H9 (cell line): ENCODE measurements at regions not wholly inside any gene's neighbourhood (a gene's known extent, or its start where the extent isn't known, plus 50 kb on each side); places are given as distances from the start of the nearest gene placed in this dataset.

Experiments
- DNase-seq: peaks from one replicate; pipeline ENCODE4 v3.0.0-alpha.2; 2017
- H2AFZ ChIP-seq: one replicate; pipeline ENCODE4 v1.6.1; 2013; ENCODE audit warnings: mild to moderate bottlenecking, low read length, control low read depth, moderate library complexity
- H2AK5ac ChIP-seq: 2 replicates; pipeline ENCODE4 v1.6.1; 2013; ENCODE audit warnings: low read length, control low read depth, mixed read lengths; ENCODE audit not compliant: insufficient read length
- H2BK120ac ChIP-seq: one replicate; pipeline ENCODE4 v1.6.1; 2013; ENCODE audit warnings: low read depth, mild to moderate bottlenecking, low read length, control low read depth, inconsistent platforms; ENCODE audit not compliant: poor library complexity, severe bottlenecking
- H2BK12ac ChIP-seq: 2 replicates; pipeline ENCODE4 v1.6.1; 2013; ENCODE audit warnings: low read length, control low read depth, mixed read lengths, low read depth; ENCODE audit not compliant: insufficient read length
- H2BK15ac ChIP-seq: 2 replicates; pipeline ENCODE4 v1.6.1; 2013; ENCODE audit warnings: low read depth, low read length, control low read depth
- H2BK20ac ChIP-seq: one replicate; pipeline ENCODE4 v1.6.1; 2013; ENCODE audit warnings: low read depth, mild to moderate bottlenecking, low read length, control low read depth, inconsistent platforms; ENCODE audit not compliant: poor library complexity, severe bottlenecking
- H2BK5ac ChIP-seq: 2 replicates; pipeline ENCODE4 v1.6.1; 2013; ENCODE audit warnings: low read length, control low read depth, mixed read lengths; ENCODE audit not compliant: insufficient read length
- H3K14ac ChIP-seq: 2 replicates; pipeline ENCODE4 v1.6.1; 2013; ENCODE audit warnings: low read length, control low read depth; ENCODE audit not compliant: insufficient read depth
- H3K18ac ChIP-seq: 2 replicates; pipeline ENCODE4 v1.6.1; 2013; ENCODE audit warnings: low read depth, mild to moderate bottlenecking, mixed read lengths, low read length, control low read depth; ENCODE audit not compliant: insufficient read length
- H3K23ac ChIP-seq: 2 replicates; pipeline ENCODE4 v1.6.1; 2013; ENCODE audit warnings: low read length, control low read depth, mixed read lengths, low read depth; ENCODE audit not compliant: insufficient read length
- H3K23me2 ChIP-seq: 2 replicates; pipeline ENCODE4 v1.6.1; 2013; ENCODE audit warnings: low read depth, mild to moderate bottlenecking, mixed read lengths, low read length, control low read depth; ENCODE audit not compliant: insufficient read length, poor library complexity, severe bottlenecking
- H3K27ac ChIP-seq: 2 replicates; pipeline ENCODE4 v1.5.1; 2013; ENCODE audit warnings: low read length, control low read depth, mixed read lengths, low read depth; ENCODE audit not compliant: insufficient read length
- H3K27me3 ChIP-seq: 2 replicates; pipeline ENCODE4 v1.6.1; 2013; ENCODE audit warnings: low read length, control low read depth, inconsistent platforms; ENCODE audit not compliant: insufficient read depth
- H3K4ac ChIP-seq: 2 replicates; pipeline ENCODE4 v1.6.1; 2013; ENCODE audit warnings: low read depth, mild to moderate bottlenecking, control low read depth, inconsistent platforms, low read length, moderate library complexity
- H3K4me1 ChIP-seq: 2 replicates; pipeline ENCODE4 v1.6.1; 2013; ENCODE audit warnings: low read length, control low read depth, inconsistent platforms; ENCODE audit not compliant: insufficient read depth
- H3K4me2 ChIP-seq: 2 replicates; pipeline ENCODE4 v1.6.1; 2013; ENCODE audit warnings: low read length, control low read depth, mixed read lengths; ENCODE audit not compliant: insufficient read length, insufficient read depth
- H3K56ac ChIP-seq: 2 replicates; pipeline ENCODE4 v1.6.1; 2013; ENCODE audit warnings: low read depth, mild to moderate bottlenecking, mixed read lengths, low read length, control low read depth; ENCODE audit not compliant: insufficient read length
- H3K79me1 ChIP-seq: 2 replicates; pipeline ENCODE4 v1.6.1; 2013; ENCODE audit warnings: low read depth, mild to moderate bottlenecking, moderate library complexity, low read length, control low read depth, inconsistent platforms; ENCODE audit not compliant: insufficient read depth, poor library complexity, severe bottlenecking
- H3K79me2 ChIP-seq: 2 replicates; pipeline ENCODE4 v1.6.1; 2013; ENCODE audit warnings: low read length, control low read depth, inconsistent platforms; ENCODE audit not compliant: insufficient read depth
- H3K9ac ChIP-seq: 2 replicates; pipeline ENCODE4 v1.6.1; 2013; ENCODE audit warnings: low read length, control low read depth, mixed read lengths; ENCODE audit not compliant: insufficient read length; ENCODE audit errors: extremely low read depth
- H3K9me3 ChIP-seq: one replicate; pipeline ENCODE4 v1.6.1; 2013; ENCODE audit warnings: low read depth, low read length, inconsistent platforms; ENCODE audit not compliant: control insufficient read depth
- H3T11ph ChIP-seq: one replicate; pipeline ENCODE4 v1.6.1; 2013; ENCODE audit warnings: mild to moderate bottlenecking, low read length, control low read depth, inconsistent platforms
- H4K20me1 ChIP-seq: one replicate; pipeline ENCODE4 v1.6.1; 2013; ENCODE audit not compliant: control insufficient read depth, insufficient read length, insufficient read depth
- H4K5ac ChIP-seq: 2 replicates; pipeline ENCODE4 v1.6.1; 2013; ENCODE audit warnings: low read depth, mild to moderate bottlenecking, mixed read lengths, low read length, control low read depth; ENCODE audit not compliant: insufficient read length
- H4K8ac ChIP-seq: replicated peaks from 2 replicates; pipeline ENCODE4 v1.6.1; 2013; ENCODE audit warnings: low read length, control low read depth, mixed read lengths, low read depth; ENCODE audit not compliant: insufficient read length
- H4K91ac ChIP-seq: 2 replicates; pipeline ENCODE4 v1.6.1; 2013; ENCODE audit warnings: low read depth, mild to moderate bottlenecking, moderate library complexity, mixed read lengths, low read length, control low read depth; ENCODE audit not compliant: insufficient read length
- H3K27ac Mint-ChIP-seq, 3 experiments: 2 replicates in 2 of 3; 3 replicates in 1 of 3; pipeline ENCODE4 v1.8.0; 2020 to 2021; ENCODE audit warnings: mixed read lengths in 3 of 3, mild to moderate bottlenecking in 1 of 3, moderate library complexity in 1 of 3
- H3K27me3 Mint-ChIP-seq: 2 replicates; pipeline ENCODE4 v1.8.0; 2021; ENCODE audit warnings: low read depth, mild to moderate bottlenecking, moderate library complexity, mixed read lengths
- H3K36me3 Mint-ChIP-seq, 3 experiments: 2 replicates in 2 of 3; 3 replicates in 1 of 3; pipeline ENCODE4 v1.8.0; 2020 to 2021; ENCODE audit warnings: low read depth in 3 of 3, mixed read lengths in 3 of 3; ENCODE audit not compliant: insufficient read depth in 1 of 3
- H3K4me1 Mint-ChIP-seq, 2 experiments: 2 replicates each; pipeline ENCODE4 v1.8.0; 2020; ENCODE audit warnings: mixed read lengths in 2 of 2
- H3K4me3 Mint-ChIP-seq, 2 experiments: 2 replicates in 1 of 2; 3 replicates in 1 of 2; pipeline ENCODE4 v1.8.0; 2020 to 2021; ENCODE audit warnings: mild to moderate bottlenecking in 2 of 2, mixed read lengths in 2 of 2, moderate library complexity in 1 of 2
- H3K9me3 Mint-ChIP-seq, 2 experiments: 2 replicates in 1 of 2; 3 replicates in 1 of 2; pipeline ENCODE4 v1.8.0; 2020; ENCODE audit warnings: mild to moderate bottlenecking in 2 of 2, mixed read lengths in 2 of 2, moderate library complexity in 1 of 2
- CTCF ChIP-seq: fragments of 200-600 bp; sonication (generic); conservative IDR thresholded peaks from 3 replicates; pipeline ENCODE4 v1.8.0; 2021; ENCODE audit warnings: antibody characterized with exemption, mild to moderate bottlenecking
- WGBS: extraction: QIAGEN DNeasy Blood & Tissue Kit; methylation state at CpG from one replicate; pipeline ENCODE4 v1.1.7; 2013; ENCODE audit warnings: missing lambda C conversion rate, low lambda C conversion rate, mixed read lengths; ENCODE audit not compliant: insufficient read length; ENCODE audit errors: extremely low coverage; 5-methylcytosine and 5-hydroxymethylcytosine counted together

- no peak overlapping the region for H2BK20ac ChIP-seq
- H4K8ac ChIP-seq = no peak overlapping the region
- no peak overlapping the region for H2AFZ ChIP-seq
- H3K4me1 ChIP-seq = peaks cover 3% of the 10 kb centered on the region; the same call in 1 of the 2 replicates
- H3K18ac ChIP-seq = no peak overlapping the region
- H2BK120ac ChIP-seq = no peak overlapping the region
- WGBS = no CpG with 5 or more reads among the region's 4 CpGs
- H4K91ac ChIP-seq = no peak overlapping the region
- no peaks in the 10 kb centered on the region for H3K23me2 ChIP-seq
- no peak overlapping the region for H3K14ac ChIP-seq
- no peak overlapping the region for H3K27ac ChIP-seq
- H3T11ph ChIP-seq = no peak overlapping the region
- H4K5ac ChIP-seq = no peak overlapping the region
- H4K20me1 ChIP-seq = no peaks in the 10 kb centered on the region
- no peak overlapping the region for H2BK5ac ChIP-seq
- no peaks in the 10 kb centered on the region for H3K36me3 Mint-ChIP-seq
- H3K79me1 ChIP-seq = no peaks in the 10 kb centered on the region
- no peak for TF ChIP-seq CTCF
- no peak overlapping the region for H3K9ac ChIP-seq
- H3K9me3 ChIP-seq = no peaks in the 10 kb centered on the region
- H3K4ac ChIP-seq = no peak overlapping the region
- no peaks in the 10 kb centered on the region for H3K79me2 ChIP-seq
- no peak overlapping the region for H3K56ac ChIP-seq
- no peak for DNase-seq
- no peak overlapping the region for H3K4me2 ChIP-seq
- H3K27me3 Mint-ChIP-seq = 0 out of 2 replicates have a peak, but pooled peaks cover 2% of the 10 kb centered on the region
- no peak overlapping the region for H2BK12ac ChIP-seq
- no peak overlapping the region for H3K4me3 Mint-ChIP-seq
- H3K27ac Mint-ChIP-seq = no peak overlapping the region
- H3K4me1 Mint-ChIP-seq = peaks cover 43 to 62% of the 10 kb centered on the region in 2 experiments
- no peak overlapping the region for H2AK5ac ChIP-seq
- H3K27me3 ChIP-seq = no peaks in the 10 kb centered on the region
- no peak overlapping the region for H3K23ac ChIP-seq
- H2BK15ac ChIP-seq = no peak overlapping the region
- no peaks in the 10 kb centered on the region for H3K9me3 Mint-ChIP-seq
Observed at GRCh38 chr9:78573669-78574068, 276.7 kb downstream of the PSAT1 start.
